ENCODE measurements at regions not wholly inside any gene's neighbourhood (a gene's known extent, or its start where the extent isn't known, plus 50 kb on each side); places are given as distances from the start of the nearest gene placed in this dataset.
"Not testable (repeated sequence)": the region's sequence is repeated elsewhere in the genome, so short reads cannot be mapped to it uniquely, and the experiment has no call there.

DNA sequence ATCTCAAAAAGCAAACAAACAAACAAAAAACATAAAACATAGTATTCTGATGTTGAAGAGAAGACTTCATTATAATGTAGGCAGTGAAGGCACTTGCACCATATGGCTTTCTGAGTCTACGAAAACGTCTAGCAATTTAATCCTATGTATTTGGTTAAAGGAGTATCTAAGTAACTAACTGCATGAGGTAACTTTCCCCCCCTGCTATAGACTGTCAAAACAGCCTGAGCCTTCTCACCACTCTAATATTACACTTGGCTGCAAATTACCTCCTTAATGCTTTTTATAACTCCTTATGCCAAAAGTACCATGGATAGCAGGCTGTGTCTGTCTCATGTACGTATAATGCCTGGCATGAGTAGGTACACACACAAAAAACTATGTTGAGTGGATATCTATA, 607.6 kb upstream of the FLRT2 start:
- DNase-seq, result no peak

DNA sequence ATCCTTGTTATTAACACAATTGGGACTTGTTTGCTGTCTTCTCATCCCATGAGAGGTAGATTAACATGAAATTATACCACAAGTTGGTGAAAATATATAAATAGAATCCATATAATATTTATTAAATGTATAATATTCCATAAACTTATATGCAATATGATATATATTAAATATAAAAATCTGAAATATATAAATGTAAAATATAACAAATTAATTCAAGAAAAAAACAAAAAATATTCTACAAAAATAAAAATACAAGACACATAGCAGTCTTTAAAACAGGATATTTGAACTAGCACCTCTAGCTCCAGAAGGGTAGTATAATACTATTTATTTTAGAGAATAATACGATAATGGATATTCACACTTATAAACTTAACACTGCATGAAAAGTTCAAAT, 603.3 kb upstream of the FLRT2 start:
- no peak for DNase-seq

DNA sequence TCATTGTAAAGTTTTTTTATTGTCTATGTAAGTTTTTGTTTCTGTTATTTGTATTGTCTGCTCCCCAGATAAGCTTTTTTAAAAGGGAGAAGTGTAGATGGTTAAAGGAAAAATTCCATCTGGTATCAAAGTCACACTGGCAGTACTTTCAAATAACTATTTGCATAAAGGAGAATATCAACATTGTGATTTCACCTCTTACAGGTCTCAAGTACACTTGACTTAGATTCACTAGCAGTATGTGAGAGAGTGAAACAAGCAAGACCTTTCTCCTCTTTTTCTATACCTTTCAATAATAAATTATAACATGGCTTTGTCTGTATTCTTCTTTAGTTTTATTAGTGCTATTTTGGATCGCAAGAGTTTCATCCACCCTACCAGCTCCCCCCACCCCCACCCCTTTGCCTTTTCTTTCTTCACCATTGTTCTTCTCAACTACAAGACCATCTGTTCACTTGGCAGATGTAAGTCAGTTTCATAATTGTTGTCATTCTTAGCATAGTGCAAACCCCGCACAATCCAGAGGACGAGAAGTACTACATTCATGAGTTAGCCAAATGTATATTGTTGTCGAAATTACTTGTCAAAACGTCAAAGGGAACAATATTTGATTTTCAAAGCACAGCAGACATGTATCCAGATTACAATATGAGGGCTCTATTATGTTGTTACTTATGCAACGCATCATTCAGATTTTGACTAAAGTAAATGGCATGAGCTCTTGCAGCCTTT, 602.7 kb upstream of the FLRT2 start:
- no peak for DNase-seq

DNA sequence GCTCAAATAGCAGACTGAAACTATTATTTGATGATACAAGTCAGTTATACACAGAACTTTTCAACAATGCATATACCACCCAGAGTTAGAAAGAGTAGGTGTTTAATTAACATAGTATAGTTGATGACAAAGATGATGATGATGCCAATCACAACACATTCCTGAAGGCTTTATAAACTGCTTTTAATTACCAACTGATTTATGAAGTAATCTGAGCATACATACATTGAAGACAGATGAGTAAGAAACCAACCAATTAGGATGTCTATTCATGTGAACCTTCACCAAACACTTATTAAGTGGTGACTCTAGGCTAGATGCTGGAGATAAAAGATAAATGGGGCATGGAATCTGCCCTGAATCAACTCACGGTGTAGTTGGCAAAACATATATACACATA, 600.9 kb upstream of the FLRT2 start:
- no peak for DNase-seq

DNA sequence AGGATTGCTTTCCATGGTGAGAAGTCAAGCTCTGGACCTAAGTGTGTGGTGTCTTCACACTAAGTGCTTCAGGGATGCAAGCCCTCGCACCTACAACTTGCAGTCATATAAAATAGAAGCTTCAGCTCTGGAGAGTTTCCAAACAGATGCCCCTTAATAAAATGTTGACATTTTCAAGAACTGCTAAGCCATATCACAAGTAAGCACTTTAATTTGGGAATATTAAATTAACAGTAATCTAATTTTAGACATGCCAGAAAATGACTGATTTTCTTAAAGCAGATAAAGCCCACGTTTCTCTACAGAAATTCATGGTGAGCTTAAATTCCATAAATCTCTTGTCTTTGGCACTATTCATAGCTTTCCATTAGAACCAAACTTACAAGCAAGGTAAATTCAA, 600.1 kb upstream of the FLRT2 start:
- DNase-seq, result no peak

DNA sequence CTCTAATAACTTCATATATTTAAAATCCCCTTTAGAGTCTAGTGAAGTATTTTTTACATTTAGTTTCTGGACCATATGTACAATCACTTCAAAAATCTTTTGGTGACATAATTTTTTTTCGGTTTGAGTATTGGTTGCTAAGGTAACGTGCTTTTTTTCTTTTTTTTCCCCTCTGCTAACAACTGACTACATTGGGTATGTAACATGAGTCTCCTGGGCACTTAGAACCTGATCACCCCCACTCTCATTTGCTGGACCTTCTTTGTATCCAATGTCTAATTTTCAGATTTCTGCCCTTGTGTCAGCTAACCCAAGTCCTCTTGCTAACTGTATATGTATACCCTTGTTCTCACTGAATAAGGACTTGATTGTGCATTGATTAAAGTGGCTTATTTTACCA, 592.9 kb upstream of the FLRT2 start:
- no peak for DNase-seq

DNA sequence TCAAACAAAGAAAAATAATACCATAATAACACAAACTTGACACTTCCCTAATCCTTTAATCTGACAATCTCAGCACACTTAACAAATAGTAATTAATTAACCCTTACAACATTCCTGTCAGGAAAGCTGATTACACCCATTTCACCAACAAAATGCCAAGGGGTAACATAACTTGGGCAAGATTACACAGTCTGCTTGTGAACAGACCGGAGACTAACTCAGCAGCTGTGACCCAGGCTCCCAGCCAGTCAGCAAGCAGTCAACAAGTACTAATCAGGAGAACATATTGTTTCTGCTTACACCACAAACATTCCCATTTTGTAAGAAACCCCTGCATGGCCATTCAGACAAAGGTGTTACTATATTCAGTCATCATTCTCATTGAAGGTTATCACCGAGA, 592.5 kb upstream of the FLRT2 start:
- DNase-seq, result no peak

DNA sequence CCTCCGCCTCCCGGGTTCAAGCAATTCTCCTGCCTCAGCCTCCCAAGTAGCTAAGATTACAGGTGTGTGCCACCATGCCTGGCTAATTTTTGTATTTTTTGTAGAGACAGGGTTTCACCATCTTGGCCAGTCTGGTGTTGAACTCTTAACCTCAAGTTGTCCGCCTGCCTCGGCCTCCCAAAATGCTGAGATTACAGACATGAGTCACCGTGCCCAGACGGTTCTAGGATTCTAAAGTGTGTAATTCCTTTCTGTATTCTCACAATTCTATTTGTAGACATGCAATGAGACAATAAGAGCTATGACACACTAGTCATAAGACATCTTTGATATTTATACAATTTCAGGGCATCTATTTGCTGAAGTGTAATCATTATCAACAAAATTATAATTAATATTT, 585.0 kb upstream of the FLRT2 start:
- DNase-seq, result not testable (repeated sequence)

DNA sequence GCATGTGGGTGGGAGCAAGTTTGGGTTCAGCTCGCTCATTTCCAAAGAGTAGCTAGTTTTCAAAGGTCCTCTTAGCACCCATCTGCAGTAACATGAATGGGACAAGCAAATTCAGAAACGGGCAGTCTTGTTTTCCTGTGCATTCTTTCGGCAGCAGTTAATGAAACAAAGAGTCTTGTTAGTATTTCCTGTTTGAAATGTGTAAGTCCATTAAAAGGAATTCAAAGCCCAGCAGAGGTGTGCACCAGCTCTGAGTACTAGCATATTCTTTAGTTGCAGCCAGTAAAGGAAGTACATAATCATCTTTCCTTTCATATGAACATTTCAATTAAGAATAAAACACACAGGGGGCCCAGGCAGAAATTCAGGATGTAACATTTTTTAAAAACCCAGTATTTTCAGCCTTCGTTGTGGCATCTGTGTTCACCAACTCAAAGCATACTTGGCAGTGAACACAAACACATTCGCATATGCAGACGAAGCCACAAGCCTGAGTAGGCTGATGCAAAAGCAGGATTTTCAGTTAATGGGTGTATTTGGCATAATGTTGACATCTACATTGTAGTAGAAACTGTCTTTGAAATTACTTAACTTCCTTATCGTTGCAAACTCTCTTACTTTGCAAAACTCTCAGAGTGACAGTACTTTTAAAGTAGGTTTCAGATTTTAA, 570.0 kb upstream of the FLRT2 start:
- DNase-seq, result no peak

DNA sequence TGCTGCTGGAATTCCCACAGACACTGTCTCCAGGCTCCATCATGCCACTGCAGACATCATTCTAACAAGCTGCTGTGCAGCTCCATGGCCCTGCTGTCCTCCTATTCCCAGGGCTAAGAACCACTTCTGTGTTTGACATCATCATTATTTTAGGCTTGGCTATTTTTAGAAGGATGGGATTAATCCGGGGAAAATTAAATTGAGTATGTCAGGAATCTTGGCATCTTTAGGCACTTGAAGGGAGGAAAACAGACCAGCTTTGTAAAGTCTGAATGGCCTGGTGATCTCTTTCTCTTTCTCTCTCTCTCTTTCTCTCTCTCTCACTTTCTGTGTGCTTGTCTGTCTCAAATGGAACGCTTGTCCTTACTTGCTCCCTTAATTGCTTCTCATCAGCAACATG, 568.3 kb upstream of the FLRT2 start:
- DNase-seq, result no peak

DNA sequence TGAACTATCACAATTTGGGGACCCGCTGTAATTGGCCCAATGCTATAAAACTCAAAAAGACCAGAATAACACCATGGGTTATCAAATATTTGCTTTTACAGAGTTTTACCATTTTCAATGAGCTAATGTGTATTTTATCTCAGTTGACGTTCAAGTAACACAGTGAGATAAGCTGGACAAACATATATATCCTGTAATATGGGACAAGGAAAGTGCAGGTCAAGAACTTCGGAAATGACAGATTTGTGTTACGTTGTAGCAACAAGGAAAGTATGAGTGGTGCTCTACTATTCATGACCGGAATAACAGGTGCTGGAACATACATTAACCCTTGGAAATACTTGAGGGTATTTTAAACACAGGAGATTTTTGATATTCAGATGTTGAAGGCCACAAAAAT, 566.4 kb upstream of the FLRT2 start:
- no peak for DNase-seq

DNA sequence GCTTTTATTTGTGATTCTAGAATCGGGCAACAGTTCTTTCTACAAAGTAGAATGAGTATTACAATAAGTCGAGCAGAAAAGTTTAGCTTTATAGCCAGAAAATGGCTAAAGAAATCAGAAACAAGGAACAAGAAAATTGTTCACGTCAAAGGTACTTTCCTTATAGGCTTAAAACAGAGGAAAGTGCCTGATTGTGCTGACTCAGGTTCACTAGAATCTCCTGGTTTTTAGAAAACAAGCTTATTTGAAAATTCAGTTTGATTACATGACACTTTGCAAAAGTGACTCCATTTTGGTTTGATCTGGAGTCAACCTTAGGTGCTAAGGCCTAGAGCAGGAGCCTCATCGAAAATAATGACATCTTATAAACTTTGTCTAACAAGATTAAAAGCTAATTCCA, 564.7 kb upstream of the FLRT2 start:
- DNase-seq, result no peak

DNA sequence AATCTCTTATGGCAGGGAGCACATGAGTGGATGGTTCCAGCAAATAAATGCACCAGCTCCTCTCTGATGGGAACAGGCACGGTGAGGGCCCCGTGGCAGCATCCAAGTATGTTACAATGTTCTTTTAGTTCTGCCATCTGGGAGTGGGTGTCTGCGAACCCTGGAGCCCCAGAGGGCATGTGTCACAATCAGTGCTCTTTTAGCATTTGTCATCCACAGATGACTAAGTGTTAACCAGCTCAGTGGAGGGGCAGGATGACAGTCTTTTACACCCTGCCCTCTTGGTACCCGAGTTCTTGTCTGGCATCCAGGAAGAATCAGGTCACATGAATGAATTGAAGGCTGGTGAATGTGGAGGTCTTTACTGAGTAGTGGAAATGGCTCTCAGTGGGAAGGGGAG, 560.4 kb upstream of the FLRT2 start:
- no peak for DNase-seq

DNA sequence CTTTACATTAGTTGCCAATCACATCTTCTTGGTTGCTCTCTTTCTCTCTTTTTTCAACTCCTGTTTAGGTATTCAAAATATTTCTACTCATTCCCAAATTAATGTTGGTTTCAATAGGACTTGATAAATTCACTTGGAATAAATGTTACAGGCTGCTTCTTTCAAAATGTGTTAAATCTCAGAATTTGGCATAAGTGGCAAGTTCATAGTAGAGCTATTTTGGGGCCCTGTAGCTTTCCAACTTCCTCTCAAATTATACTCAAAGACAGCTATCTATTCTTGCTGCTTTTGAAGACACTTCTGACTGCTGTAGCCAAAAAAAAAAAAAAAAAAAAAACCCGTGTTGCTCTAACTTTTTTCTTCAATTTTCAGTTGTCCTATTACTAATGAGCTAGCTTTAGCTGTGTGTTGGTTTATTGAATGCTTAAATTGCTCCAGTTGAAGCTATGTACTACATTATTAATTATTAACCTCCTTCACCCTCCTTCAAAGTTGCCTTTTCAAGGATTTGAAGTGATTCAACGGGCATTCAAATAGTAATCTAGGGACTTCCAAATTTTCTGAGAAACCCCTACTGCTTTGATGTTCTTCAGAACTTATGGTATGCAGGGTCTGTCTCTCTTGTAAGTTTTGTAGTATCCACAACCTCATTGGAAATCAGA, 554.6 kb upstream of the FLRT2 start:
- DNase-seq, result no peak

DNA sequence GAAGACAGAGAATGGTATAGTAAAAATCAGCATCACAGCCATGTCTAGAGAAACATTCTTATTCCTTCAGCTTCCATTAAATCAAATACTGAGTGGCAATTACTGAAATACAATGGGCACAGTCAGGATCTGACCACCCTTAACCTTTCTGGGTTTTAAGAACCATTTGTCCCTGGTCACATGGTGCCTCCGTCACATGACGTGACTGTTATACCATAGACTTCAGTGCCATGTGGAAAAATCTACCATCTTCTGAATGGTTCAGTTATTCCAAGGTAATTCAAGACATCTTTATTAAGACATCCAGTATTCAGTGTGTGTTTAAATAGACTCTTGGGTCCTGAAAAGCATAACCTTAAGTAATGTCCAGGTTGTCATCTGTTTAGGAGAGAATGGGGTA, 553.1 kb upstream of the FLRT2 start:
- DNase-seq, result no peak

DNA sequence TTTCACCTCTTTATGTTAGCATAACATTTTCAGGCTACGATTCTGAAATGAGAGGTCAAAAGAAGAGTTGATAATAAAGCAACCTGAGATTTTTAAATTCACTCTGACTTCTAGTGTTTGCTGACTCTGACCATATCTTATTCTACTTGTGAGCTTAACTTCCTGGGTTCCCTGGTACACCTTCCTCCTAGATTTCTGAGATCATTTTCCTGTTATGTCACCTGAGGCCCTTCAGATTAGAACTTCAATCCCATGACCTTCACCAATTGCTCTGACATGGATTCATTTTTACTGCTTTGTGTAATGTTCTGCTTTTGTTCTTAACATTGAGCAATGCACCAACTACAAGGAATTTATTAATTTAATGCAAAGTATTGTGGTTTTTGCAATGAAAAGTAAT, 542.9 kb upstream of the FLRT2 start:
- DNase-seq, result no peak

DNA sequence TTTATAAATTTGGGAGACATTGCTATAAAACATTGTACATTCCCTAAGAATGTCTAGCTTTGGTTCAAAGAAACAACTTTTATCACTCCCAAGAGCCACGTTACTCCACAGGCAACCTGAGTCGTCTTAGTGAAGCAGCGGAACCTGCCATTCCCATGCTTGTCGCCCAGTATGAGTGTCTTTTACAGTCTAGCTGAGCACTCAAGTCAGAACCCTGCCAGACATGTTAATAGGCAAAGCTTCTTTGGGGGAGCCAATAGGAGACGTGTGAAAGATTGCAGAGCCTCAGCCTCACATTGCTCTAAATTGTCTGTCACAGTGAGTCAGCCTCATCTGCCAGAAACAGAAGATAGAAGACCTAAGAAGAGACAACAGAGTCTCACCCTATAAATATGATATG, 541.6 kb upstream of the FLRT2 start:
- no peak for DNase-seq

DNA sequence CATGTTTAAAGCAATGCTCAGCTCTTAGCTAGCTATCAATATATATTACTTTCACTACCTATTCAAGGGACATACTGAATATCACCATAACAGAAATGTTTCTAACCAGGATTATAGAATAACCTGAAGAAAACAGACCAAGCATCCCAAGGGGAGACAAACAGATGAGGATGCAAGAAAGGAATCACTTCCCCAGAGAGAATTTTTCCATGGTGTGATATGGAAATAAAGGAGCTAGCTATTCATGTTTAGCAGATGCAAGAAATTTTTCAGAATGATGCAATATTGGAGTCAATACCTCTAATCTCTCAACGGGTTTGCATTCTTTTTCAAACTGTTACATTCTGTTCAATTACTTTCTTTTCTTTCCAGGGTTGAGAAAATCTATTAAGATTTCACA, 538.9 kb upstream of the FLRT2 start:
- DNase-seq, result no peak

DNA sequence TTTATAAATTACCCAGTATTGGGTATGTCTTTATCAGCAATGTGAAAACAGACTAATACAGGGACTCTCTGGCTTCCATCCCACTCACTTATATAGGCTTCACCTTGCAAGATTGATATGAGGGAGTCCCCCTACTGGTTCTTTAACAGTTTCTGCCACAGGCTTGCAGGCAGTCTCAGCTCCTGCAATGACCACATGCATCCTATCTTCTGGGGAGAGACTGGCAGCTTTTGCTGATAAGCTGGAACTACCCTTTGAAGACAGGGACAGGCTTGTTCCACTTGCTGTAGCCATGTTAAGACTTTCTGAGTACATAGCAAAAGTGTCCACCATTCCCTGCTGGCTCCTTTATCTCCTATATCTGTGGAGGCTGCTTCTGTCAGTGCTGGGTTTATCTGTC, 531.7 kb upstream of the FLRT2 start:
- no peak for DNase-seq

DNA sequence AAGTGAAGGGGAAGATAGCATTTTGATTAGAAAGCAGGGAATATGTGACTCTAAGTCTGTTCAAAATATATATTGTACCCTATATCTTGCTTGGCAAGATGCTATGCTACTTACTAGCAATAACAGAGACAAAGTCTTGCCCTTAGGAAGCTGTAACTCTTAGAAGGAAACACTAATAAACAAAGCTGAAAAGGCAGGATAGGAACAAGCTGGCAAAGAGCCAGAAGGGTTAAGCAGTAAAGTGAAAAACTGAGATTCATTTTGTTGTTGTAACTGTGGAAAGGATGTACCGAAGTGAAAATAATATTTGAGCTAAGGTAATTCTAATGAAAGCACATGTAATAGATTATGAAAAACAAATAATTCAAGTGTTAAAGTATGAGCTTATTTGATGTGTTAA, 527.1 kb upstream of the FLRT2 start:
- DNase-seq, result no peak

DNA sequence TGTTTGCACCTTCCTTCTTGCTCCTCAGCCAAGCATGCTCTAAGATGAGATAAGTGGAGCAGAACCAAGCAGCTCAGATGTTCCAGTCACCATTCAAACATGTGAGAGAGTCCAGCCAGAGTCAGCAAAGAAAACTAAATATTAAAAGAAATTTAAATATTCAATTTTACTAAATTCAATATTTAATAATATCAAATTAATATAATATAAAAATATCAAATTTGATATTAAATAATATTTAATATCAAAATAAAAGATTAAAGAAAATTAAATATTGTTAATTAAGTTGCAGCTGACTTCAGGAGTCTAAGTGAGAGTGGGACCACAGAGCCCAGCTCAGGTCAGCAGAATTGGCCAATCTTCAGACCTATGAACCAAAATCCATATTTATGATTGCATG, 526.1 kb upstream of the FLRT2 start:
- no peak for DNase-seq

DNA sequence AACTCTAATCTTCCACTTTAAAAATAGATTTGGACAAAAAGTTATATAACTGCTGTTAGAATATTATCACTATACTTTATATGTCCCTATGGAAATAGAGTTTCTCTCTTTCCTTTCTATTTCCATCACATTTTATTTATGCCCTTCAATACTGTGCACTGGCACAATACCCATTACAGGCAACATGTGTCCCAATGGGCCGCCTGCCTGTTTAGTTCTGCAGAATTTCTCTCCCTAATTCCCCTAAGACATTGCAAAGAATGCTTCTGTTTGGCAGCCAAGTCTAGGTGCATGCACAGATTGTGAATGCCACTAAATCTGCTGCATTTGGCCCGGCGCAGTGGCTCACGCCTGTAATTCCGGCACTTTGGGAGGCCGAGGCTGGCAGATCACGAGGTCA, 520.4 kb upstream of the FLRT2 start:
- no peak for DNase-seq

DNA sequence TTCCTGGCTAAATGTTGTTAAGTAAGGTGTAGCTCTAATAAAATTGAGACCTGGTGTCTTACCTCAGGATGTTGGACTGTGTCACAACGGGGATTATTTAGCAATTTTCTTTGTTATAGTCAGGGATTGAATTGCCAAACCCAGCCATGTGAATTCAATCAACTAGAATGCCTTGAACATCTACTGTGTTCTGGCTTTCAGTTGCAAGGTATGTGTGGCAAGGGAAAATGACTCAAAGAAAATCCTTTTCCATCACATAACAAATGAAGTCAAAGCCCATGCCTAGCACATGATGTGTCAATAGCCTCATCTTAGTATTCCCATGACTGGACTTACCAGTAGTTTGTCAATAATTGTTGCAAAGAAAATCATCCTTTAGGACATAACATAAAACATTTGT, 519.8 kb upstream of the FLRT2 start:
- no peak for DNase-seq

DNA sequence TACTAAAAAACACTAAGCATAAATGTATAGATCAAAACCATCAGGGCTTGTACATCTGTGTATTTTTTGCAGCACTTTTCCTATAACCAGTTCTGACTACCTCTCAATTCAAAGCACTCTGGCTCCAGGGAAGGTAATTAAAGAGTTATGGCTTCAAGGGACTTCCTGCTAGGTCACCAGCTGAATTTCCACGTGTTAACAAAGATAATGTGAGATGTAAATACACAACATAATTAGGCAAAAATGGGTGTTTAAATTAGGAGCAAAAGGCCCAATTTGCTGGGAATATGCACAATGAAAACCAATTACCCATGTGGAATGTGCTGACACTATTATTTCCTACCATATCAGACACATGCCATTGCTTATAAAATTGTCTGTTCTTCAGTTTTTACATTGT, 513.4 kb upstream of the FLRT2 start:
- DNase-seq, result no peak

DNA sequence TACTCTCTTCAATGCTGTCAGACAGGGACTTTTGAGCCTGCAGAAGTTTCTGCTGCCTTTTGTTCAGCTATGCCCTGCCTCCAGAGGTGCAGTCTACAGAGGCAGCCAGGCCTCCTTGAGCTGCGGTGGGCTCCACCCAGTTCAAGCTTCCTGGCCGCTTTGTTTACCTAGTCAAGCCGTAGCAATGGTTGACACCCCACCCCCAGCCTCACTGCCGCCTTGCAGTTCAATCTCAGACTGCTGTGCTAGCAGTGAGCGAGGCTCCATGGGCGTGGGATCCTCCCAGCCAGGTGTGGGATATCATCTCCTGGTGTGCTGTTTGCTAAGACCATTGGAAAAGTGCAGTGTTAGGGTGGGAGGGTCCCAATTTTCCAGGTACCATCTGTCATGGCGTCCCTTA, 506.1 kb upstream of the FLRT2 start:
- not testable (repeated sequence) for DNase-seq
